Adrenal gland (tissue), 9 donors: ENCODE measurements at regions not wholly inside any gene's neighbourhood (a gene's known extent, or its start where the extent isn't known, plus 50 kb on each side); places are given as distances from the start of the nearest gene placed in this dataset.

Experiments
- DNase-seq, 7 donors: peaks; one replicate each; pipeline ENCODE4 v3.0.0-alpha.2; 2019 to 2020
- H3K27ac ChIP-seq, 5 donors: fragments of 200-600 bp; sonication (generic) in 4 of 5; 1 replicate in 3 of 5; 2 replicates in 2 of 5; pipeline versions ENCODE4 v1.5.1 to v1.8.0; 2016 to 2020; ENCODE audit warnings: mild to moderate bottlenecking in 1 of 5
- H3K27me3 ChIP-seq: fragments of 200-600 bp; 2 replicates; pipeline ENCODE4 v1.8.0; 2021
- H3K36me3 ChIP-seq, 2 donors: fragments of 200-600 bp; replicated peaks in 1 of 2; 1 replicate in 1 of 2; 2 replicates in 1 of 2; pipeline versions ENCODE4 v1.5.1 to v1.8.0; 2018 to 2022
- H3K4me1 ChIP-seq, 2 donors: fragments of 200-600 bp; replicated peaks in 1 of 2; 1 replicate in 1 of 2; 2 replicates in 1 of 2; pipeline versions ENCODE4 v1.5.1 to v1.8.0; 2018 to 2021
- H3K4me3 ChIP-seq, 4 donors: fragments of 200-600 bp; sonication (generic) in 3 of 4; one replicate each; pipeline ENCODE4 v1.5.1; 2016 to 2018
- H3K9me3 ChIP-seq, 3 donors: fragments of 200-600 bp; sonication (generic) in 1 of 3; replicated peaks in 1 of 3; 1 replicate in 2 of 3; 2 replicates in 1 of 3; pipeline versions ENCODE4 v1.5.1 to v1.8.0; 2016 to 2021
- CTCF ChIP-seq, 6 experiments: fragments of 450-650 bp in 4 of 6; fragments of 200-600 bp in 2 of 6; sonication (generic) in 1 of 6; IDR thresholded peaks; 1 replicate in 5 of 6; 2 replicates in 1 of 6; pipeline versions ENCODE4 v1.5.1 to v1.8.0; 2016 to 2021; ENCODE audit warnings: antibody characterized with exemption in 6 of 6, mild to moderate bottlenecking in 2 of 6, moderate library complexity in 1 of 6
- POLR2A ChIP-seq, 2 donors: fragments of 450-650 bp; IDR thresholded peaks; one replicate each; pipeline ENCODE4 v1.6.1; 2017; ENCODE audit warnings: antibody characterized with exemption in 2 of 2, mild to moderate bottlenecking in 2 of 2, moderate library complexity in 1 of 2
- WGBS, 4 donors: extraction: QIAGEN DNeasy Blood & Tissue Kit in 2 of 4; methylation state at CpG; one replicate each; pipeline versions ENCODE4 v1.1.5 to v1.1.7; 2013 to 2017; 5-methylcytosine and 5-hydroxymethylcytosine counted together
- intact Hi-C, 2 donors: fragments of 100-400 bp; cut with DNase I; formaldehyde crosslinking; loops; one replicate each; pipeline versions ENCODE4 v1.14.1 to v1.15.0; 2022 to 2023
- donor health status: healthy with polysubstance abuse.
- donor health status: Bipolar disorder and iron deficiency.
- donor health status: DM: yes; HTN: yes; CAD: no.
- donor health status: DM: no; HTN: no; CAD: no.
- donor health status: DM: no; HTN: no; CAD: no.

- Histone ChIP-seq H3K4me3 (no peak overlapping the region), H3K9me3 (no peaks in the 10 kb centered on the region), H3K4me1 (no peaks in the 10 kb centered on the region), H3K27me3 (no peaks in the 10 kb centered on the region), H3K36me3 (no peaks in the 10 kb centered on the region), H3K27ac (no peak overlapping the region)
- WGBS, 4 donors, result 91 to 92% (median 91%) methylated on average over 14 of the region's 14 CpGs
- TF ChIP-seq POLR2A (IDR thresholded peaks at IDR 0.05), result no peak
- TF ChIP-seq CTCF (IDR thresholded peaks at IDR 0.05), result no peak
- peak in 1 of 7 donors; percentile 12 for DNase-seq
- intact Hi-C loops, result no loop called here
Observed at GRCh38 chr2:236666646-236667204, 97.1 kb downstream of the ACKR3 start.

- Histone ChIP-seq H3K4me3 (no peak overlapping the region), H3K27ac (no peak overlapping the region), H3K4me1 (no peaks in the 10 kb centered on the region), H3K27me3 (no peaks in the 10 kb centered on the region), H3K36me3 (no peaks in the 10 kb centered on the region), H3K9me3 (no peaks in the 10 kb centered on the region)
- intact Hi-C loops, result no loop called here
- DNase-seq, result peak in 1 of 7 donors; percentile 8
- 83 to 96% (median 93%) methylated on average over 3 to 4 of the region's 4 CpGs for WGBS, 4 donors
- TF ChIP-seq CTCF (IDR thresholded peaks at IDR 0.05) (no peak), POLR2A (IDR thresholded peaks at IDR 0.05) (no peak)
Observed at GRCh38 chr2:236667526-236667925, 97.9 kb downstream of the ACKR3 start.

GRCh38 chr2:236668531-236668969, 98.9 kb downstream of the ACKR3 start:
- H3K27ac ChIP-seq, result no peak overlapping the region
- no peak overlapping the region for H3K4me3 ChIP-seq
- no peaks in the 10 kb centered on the region for H3K9me3 ChIP-seq
- WGBS, 4 donors, result 86 to 96% (median 91%) methylated on average over 2 to 8 of the region's 8 CpGs
- DNase-seq, result peak in 1 of 7 donors; percentile 8
- no peaks in the 10 kb centered on the region for H3K36me3 ChIP-seq
- no peaks in the 10 kb centered on the region for H3K4me1 ChIP-seq
- H3K27me3 ChIP-seq, result no peaks in the 10 kb centered on the region
- intact Hi-C loops, result no loop called here
- TF ChIP-seq CTCF (IDR thresholded peaks at IDR 0.05), result no peak
- TF ChIP-seq POLR2A (IDR thresholded peaks at IDR 0.05), result no peak

GRCh38 chr2:236670235-236670620, 100.6 kb downstream of the ACKR3 start:
- intact Hi-C loops, result no loop called here
- 82 to 85% (median 84%) methylated on average over 5 to 6 of the region's 6 CpGs for WGBS, 4 donors

More at GRCh38 chr2:236670235-236670620, 100.6 kb downstream of the ACKR3 start:
- no peaks in the 10 kb centered on the region for H3K9me3 ChIP-seq
- TF ChIP-seq CTCF (IDR thresholded peaks at IDR 0.05) (no peak), POLR2A (IDR thresholded peaks at IDR 0.05) (no peak)
- no peaks in the 10 kb centered on the region for H3K27me3 ChIP-seq
- peak in 1 of 7 donors; percentile 11 for DNase-seq
- no peak overlapping the region for H3K4me3 ChIP-seq
- no peaks in the 10 kb centered on the region for H3K36me3 ChIP-seq
- no peak overlapping the region for H3K27ac ChIP-seq
- H3K4me1 ChIP-seq, result no peaks in the 10 kb centered on the region
